ENCODE measurements at regions not wholly inside any gene's neighbourhood (a gene's known extent, or its start where the extent isn't known, plus 50 kb on each side); places are given as distances from the start of the nearest gene placed in this dataset.

GRCh38 chr22:27597703-27598444, 203.7 kb downstream of the MN1 start:
- H3K27ac ChIP-seq (ENCODE audit: low read depth in 2 of 2, low read length in 2 of 2), result no peak overlapping the region
- H3K9me3 ChIP-seq (ENCODE audit: control insufficient read depth in 2 of 3, insufficient read depth in 1 of 3, low read length in 3 of 3), result no peaks in the 10 kb centered on the region
- no peak for FAIRE-seq
- intact Hi-C loops (cut with DNase I), result no loop called here
- H3K4me1 ChIP-seq (ENCODE audit: control insufficient read depth in 2 of 3, insufficient read depth in 2 of 3, low read depth in 1 of 3, low read length in 3 of 3), result no peaks in the 10 kb centered on the region
- H3K4me3 ChIP-seq (ENCODE audit: low read length in 3 of 3), result no peak overlapping the region
- H3K27me3 ChIP-seq (ENCODE audit: control insufficient read depth, insufficient read depth, low read length), result no peaks in the 10 kb centered on the region
- no peaks in the 10 kb centered on the region for H3K36me3 ChIP-seq (ENCODE audit: control insufficient read depth in 2 of 3, insufficient read depth in 3 of 3, low read length in 3 of 3)
- TF ChIP-seq, protein P1, sequence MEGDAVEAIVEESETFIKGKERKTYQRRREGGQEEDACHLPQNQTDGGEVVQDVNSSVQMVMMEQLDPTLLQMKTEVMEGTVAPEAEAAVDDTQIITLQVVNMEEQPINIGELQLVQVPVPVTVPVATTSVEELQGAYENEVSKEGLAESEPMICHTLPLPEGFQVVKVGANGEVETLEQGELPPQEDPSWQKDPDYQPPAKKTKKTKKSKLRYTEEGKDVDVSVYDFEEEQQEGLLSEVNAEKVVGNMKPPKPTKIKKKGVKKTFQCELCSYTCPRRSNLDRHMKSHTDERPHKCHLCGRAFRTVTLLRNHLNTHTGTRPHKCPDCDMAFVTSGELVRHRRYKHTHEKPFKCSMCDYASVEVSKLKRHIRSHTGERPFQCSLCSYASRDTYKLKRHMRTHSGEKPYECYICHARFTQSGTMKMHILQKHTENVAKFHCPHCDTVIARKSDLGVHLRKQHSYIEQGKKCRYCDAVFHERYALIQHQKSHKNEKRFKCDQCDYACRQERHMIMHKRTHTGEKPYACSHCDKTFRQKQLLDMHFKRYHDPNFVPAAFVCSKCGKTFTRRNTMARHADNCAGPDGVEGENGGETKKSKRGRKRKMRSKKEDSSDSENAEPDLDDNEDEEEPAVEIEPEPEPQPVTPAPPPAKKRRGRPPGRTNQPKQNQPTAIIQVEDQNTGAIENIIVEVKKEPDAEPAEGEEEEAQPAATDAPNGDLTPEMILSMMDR (IDR thresholded peaks at IDR 0.05; ENCODE audit: borderline replicate concordance, extremely low read depth, insufficient read depth), result no peak
- DNase-seq, result no peak
- no peak overlapping the region for H3K9ac ChIP-seq (ENCODE audit: low read length in 3 of 3)

DNA sequence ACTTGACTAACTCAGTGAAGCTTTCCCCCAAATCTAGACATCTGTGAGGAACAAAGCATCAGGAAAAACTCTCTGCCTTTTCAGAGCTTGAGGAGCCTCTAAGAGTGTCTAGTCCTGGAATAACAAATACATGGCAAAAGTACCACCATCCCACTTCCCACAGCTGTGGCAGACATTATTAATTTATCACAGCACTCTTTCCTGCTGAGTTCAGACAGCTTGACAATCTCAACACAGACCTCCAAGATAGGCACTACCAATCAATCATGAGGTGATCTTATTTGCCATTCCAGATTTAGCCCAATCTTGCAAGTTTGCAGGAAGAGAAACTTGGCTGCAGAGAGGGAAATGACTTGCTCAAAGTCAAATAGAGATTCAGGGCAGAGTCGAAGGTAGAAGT, 202.8 kb downstream of the MN1 start:
- H3K4me3 ChIP-seq (ENCODE audit: low read length in 3 of 3), result no peak overlapping the region
- no peak overlapping the region for H3K9ac ChIP-seq (ENCODE audit: low read length in 3 of 3)
- H3K27me3 ChIP-seq (ENCODE audit: control insufficient read depth, insufficient read depth, low read length), result no peaks in the 10 kb centered on the region
- no peaks in the 10 kb centered on the region for H3K4me1 ChIP-seq (ENCODE audit: control insufficient read depth in 2 of 3, insufficient read depth in 2 of 3, low read depth in 1 of 3, low read length in 3 of 3)
- TF ChIP-seq, protein P1 (IDR thresholded peaks at IDR 0.05; ENCODE audit: borderline replicate concordance, extremely low read depth, insufficient read depth), result no peak
- no peaks in the 10 kb centered on the region for H3K36me3 ChIP-seq (ENCODE audit: control insufficient read depth in 2 of 3, insufficient read depth in 3 of 3, low read length in 3 of 3)
- FAIRE-seq, result no peak
- intact Hi-C loops (cut with DNase I), result no loop called here
- H3K9me3 ChIP-seq (ENCODE audit: control insufficient read depth in 2 of 3, insufficient read depth in 1 of 3, low read length in 3 of 3), result no peaks in the 10 kb centered on the region
- DNase-seq, result no peak
- no peak overlapping the region for H3K27ac ChIP-seq (ENCODE audit: low read depth in 2 of 2, low read length in 2 of 2)

GRCh38 chr22:27601195-27601594, 200.4 kb downstream of the MN1 start:
- no peaks in the 10 kb centered on the region for H3K4me1 ChIP-seq (ENCODE audit: control insufficient read depth in 2 of 3, insufficient read depth in 2 of 3, low read depth in 1 of 3, low read length in 3 of 3)
- H3K4me3 ChIP-seq (ENCODE audit: low read length in 3 of 3), result no peak overlapping the region
- H3K36me3 ChIP-seq (ENCODE audit: control insufficient read depth in 2 of 3, insufficient read depth in 3 of 3, low read length in 3 of 3), result no peaks in the 10 kb centered on the region
- H3K9me3 ChIP-seq (ENCODE audit: control insufficient read depth in 2 of 3, insufficient read depth in 1 of 3, low read length in 3 of 3), result no peaks in the 10 kb centered on the region
- no peak overlapping the region for H3K9ac ChIP-seq (ENCODE audit: low read length in 3 of 3)
- intact Hi-C loops (cut with DNase I), result no loop called here
- DNase-seq (no peak), FAIRE-seq (no peak)
- H3K27ac ChIP-seq (ENCODE audit: low read depth in 2 of 2, low read length in 2 of 2), result no peak overlapping the region
- H3K27me3 ChIP-seq (ENCODE audit: control insufficient read depth, insufficient read depth, low read length), result no peaks in the 10 kb centered on the region
- TF ChIP-seq, protein P1 (IDR thresholded peaks at IDR 0.05; ENCODE audit: borderline replicate concordance, extremely low read depth, insufficient read depth), result no peak

DNA sequence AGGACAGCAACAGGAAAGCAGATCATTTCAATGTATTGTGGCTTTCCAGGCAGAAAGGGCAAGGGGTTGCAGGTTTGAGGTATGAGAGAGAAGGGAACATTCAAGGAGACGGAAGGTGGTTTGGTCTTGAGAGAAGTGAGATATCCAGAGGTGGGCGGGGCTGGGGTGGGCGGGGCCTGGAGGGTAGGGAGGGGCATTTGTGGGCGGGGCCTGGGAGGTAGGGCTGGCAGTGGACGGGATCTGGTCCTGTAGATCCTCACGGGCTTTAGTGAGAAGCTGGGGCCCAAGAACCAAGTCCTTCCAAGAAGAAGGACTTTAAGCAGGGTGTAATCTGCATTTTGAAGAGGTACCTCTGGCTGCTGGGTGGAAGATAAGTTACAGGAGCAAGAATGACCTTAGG, 199.2 kb downstream of the MN1 start:
- H3K27me3 ChIP-seq (ENCODE audit: control insufficient read depth, insufficient read depth, low read length), result no peaks in the 10 kb centered on the region
- intact Hi-C loops (cut with DNase I), result no loop called here
- no peaks in the 10 kb centered on the region for H3K9me3 ChIP-seq (ENCODE audit: control insufficient read depth in 2 of 3, insufficient read depth in 1 of 3, low read length in 3 of 3)
- no peak overlapping the region for H3K27ac ChIP-seq (ENCODE audit: low read depth in 2 of 2, low read length in 2 of 2)
- FAIRE-seq (no peak), DNase-seq (no peak)
- H3K9ac ChIP-seq (ENCODE audit: low read length in 3 of 3), result no peak overlapping the region
- H3K4me3 ChIP-seq (ENCODE audit: low read length in 3 of 3), result no peak overlapping the region
- no peaks in the 10 kb centered on the region for H3K4me1 ChIP-seq (ENCODE audit: control insufficient read depth in 2 of 3, insufficient read depth in 2 of 3, low read depth in 1 of 3, low read length in 3 of 3)
- TF ChIP-seq, protein P1 (IDR thresholded peaks at IDR 0.05; ENCODE audit: borderline replicate concordance, extremely low read depth, insufficient read depth), result no peak
- no peaks in the 10 kb centered on the region for H3K36me3 ChIP-seq (ENCODE audit: control insufficient read depth in 2 of 3, insufficient read depth in 3 of 3, low read length in 3 of 3)

All from kidney (tissue), 13 donors.